Activated CD4-positive, alpha-beta T cell treated with anti-CD3 and anti-CD28 coated beads, Interleukin-2, amount 10 ng/mL, durations not matched to agents 7 days and 5 days (primary cell): ENCODE measurements at regions not wholly inside any gene's neighbourhood (a gene's known extent, or its start where the extent isn't known, plus 50 kb on each side); places are given as distances from the start of the nearest gene placed in this dataset.

ENCODE experiments used
- CTCF ChIA-PET: fragments of 350-600 bp; sonication (Branson Sonifier 250); formaldehyde crosslinking; loops from one replicate; lab custom pipeline; 2021; ENCODE audit warnings: antibody characterized with exemption; lab: Charles Lee
- POLR2A ChIA-PET: fragments of 350-600 bp; sonication (Branson Sonifier 250); formaldehyde crosslinking; loops from one replicate; lab custom pipeline; 2021; ENCODE audit warnings: antibody characterized with exemption; lab: Charles Lee
- DNase-seq: peaks from one replicate; pipeline ENCODE4 v3.0.0-alpha.2; 2020
- H3K27ac Mint-ChIP-seq: one replicate; pipeline ENCODE4 v1.8.0; 2021; ENCODE audit warnings: mild to moderate bottlenecking, moderate library complexity, mixed read lengths
- H3K27me3 Mint-ChIP-seq: one replicate; pipeline ENCODE4 v1.8.0; 2021; ENCODE audit warnings: mixed read lengths
- H3K36me3 Mint-ChIP-seq: one replicate; pipeline ENCODE4 v1.8.0; 2021; ENCODE audit warnings: low read depth, mixed read lengths
- H3K4me1 Mint-ChIP-seq: one replicate; pipeline ENCODE4 v1.8.0; 2021; ENCODE audit warnings: mixed read lengths
- H3K4me3 Mint-ChIP-seq: one replicate; pipeline ENCODE4 v1.8.0; 2021; ENCODE audit warnings: mild to moderate bottlenecking, moderate library complexity, mixed read lengths
- H3K9me3 Mint-ChIP-seq: one replicate; pipeline ENCODE4 v1.8.0; 2021; ENCODE audit warnings: mixed read lengths

- Mint-ChIP-seq H3K36me3 (no peaks in the 10 kb centered on the region), H3K9me3 (peaks cover 2% of the 10 kb centered on the region), H3K4me1 (peaks cover 17% of the 10 kb centered on the region), H3K4me3 (no peak overlapping the region), H3K27ac (no peak overlapping the region), H3K27me3 (no peaks in the 10 kb centered on the region)
- CTCF ChIA-PET = interaction anchor here (1.1 to 2.0 kb wide), 3 partner anchors 11 to 26 kb away, joined by 3 to 5 read pairs (median 3); no protein-coding TSS in a partner anchor
- POLR2A ChIA-PET = no interaction called here
- DNase-seq = no peak
Measured at GRCh38 chr6:11432091-11432490, 105.5 kb upstream of the TMEM170B start.

- Mint-ChIP-seq H3K36me3 (no peaks in the 10 kb centered on the region), H3K4me3 (no peak overlapping the region), H3K9me3 (peaks cover 2% of the 10 kb centered on the region), H3K4me1 (peaks cover 17% of the 10 kb centered on the region), H3K27ac (no peak overlapping the region), H3K27me3 (no peaks in the 10 kb centered on the region)
- ChIA-PET CTCF (interaction anchor here (1.4 kb wide), 1 partner anchor 16 kb away, joined by 3 read pairs; no protein-coding TSS in a partner anchor), POLR2A (no interaction called here)
- DNase-seq = no peak
Measured at GRCh38 chr6:11431455-11431937, 106.1 kb upstream of the TMEM170B start.

- no peaks in the 10 kb centered on the region for H3K27me3 Mint-ChIP-seq
- no peak for DNase-seq
- H3K27ac Mint-ChIP-seq = no peak overlapping the region
- ChIA-PET CTCF (interaction anchor here (0.9 to 4.2 kb wide), 3 partner anchors 15 to 44 kb away, joined by 3 to 20 read pairs (median 3); no protein-coding TSS in a partner anchor), POLR2A (no interaction called here)
- peaks cover 17% of the 10 kb centered on the region for H3K4me1 Mint-ChIP-seq
- H3K9me3 Mint-ChIP-seq = no peaks in the 10 kb centered on the region
- H3K4me3 Mint-ChIP-seq = no peak overlapping the region
- no peaks in the 10 kb centered on the region for H3K36me3 Mint-ChIP-seq
Measured at GRCh38 chr6:11430036-11430435, 107.5 kb upstream of the TMEM170B start.

DNA sequence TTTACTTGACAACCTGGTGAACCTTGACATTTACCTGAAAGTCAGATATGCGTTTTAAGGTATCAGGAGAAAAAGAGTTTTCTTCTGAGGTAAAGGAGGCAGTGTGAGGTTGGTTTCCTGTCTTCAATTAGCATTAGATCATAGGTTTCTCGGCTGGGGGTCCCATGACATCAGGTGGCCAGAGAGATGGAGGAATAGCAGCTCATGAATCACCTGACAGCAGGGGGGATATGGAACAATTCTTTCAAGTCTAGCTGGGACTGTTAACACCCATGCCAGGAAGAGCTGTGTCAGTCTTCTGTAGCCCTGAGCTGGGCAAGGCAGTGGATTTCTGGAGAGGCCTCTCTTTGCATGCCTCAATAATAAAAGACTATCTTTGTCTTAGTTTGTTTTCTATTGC, 108.0 kb upstream of the TMEM170B start:
- no peaks in the 10 kb centered on the region for H3K9me3 Mint-ChIP-seq
- DNase-seq = no peak
- no peaks in the 10 kb centered on the region for H3K36me3 Mint-ChIP-seq
- ChIA-PET CTCF (interaction anchor here (0.9 to 4.2 kb wide), 3 partner anchors 15 to 45 kb away, joined by 3 to 20 read pairs (median 3); no protein-coding TSS in a partner anchor), POLR2A (no interaction called here)
- peaks cover 17% of the 10 kb centered on the region for H3K4me1 Mint-ChIP-seq
- H3K27ac Mint-ChIP-seq = no peak overlapping the region
- no peaks in the 10 kb centered on the region for H3K27me3 Mint-ChIP-seq
- H3K4me3 Mint-ChIP-seq = no peak overlapping the region

GRCh38 chr6:11428895-11429294, 108.7 kb upstream of the TMEM170B start:
- Mint-ChIP-seq H3K4me1 (peaks cover 17% of the 10 kb centered on the region), H3K36me3 (no peaks in the 10 kb centered on the region), H3K27ac (no peak overlapping the region), H3K9me3 (no peaks in the 10 kb centered on the region), H3K4me3 (no peak overlapping the region), H3K27me3 (no peaks in the 10 kb centered on the region)
- ChIA-PET CTCF (interaction anchor here (1.0 to 4.2 kb wide), 2 partner anchors 14 to 45 kb away, joined by 3 to 20 read pairs; no protein-coding TSS in a partner anchor), POLR2A (no interaction called here)
- DNase-seq = no peak

GRCh38 chr6:11428371-11428770, 109.2 kb upstream of the TMEM170B start:
- Mint-ChIP-seq H3K4me3 (no peak overlapping the region), H3K36me3 (no peaks in the 10 kb centered on the region), H3K27ac (no peak overlapping the region), H3K27me3 (no peaks in the 10 kb centered on the region), H3K4me1 (peaks cover 17% of the 10 kb centered on the region), H3K9me3 (no peaks in the 10 kb centered on the region)
- no peak for DNase-seq
- ChIA-PET POLR2A (interaction anchor here (0.6 kb wide), 1 partner anchor 204 kb away, joined by 4 read pairs; no protein-coding TSS in a partner anchor), CTCF (interaction anchor here (4.2 kb wide), 1 partner anchor 14 kb away, joined by 20 read pairs; no protein-coding TSS in a partner anchor)

GRCh38 chr6:11427723-11428245, 109.8 kb upstream of the TMEM170B start:
- H3K36me3 Mint-ChIP-seq = no peaks in the 10 kb centered on the region
- H3K4me3 Mint-ChIP-seq = no peak overlapping the region
- DNase-seq = no peak
- POLR2A ChIA-PET = no interaction called here
- H3K27me3 Mint-ChIP-seq = no peaks in the 10 kb centered on the region
- H3K27ac Mint-ChIP-seq = no peak overlapping the region
- H3K9me3 Mint-ChIP-seq = no peaks in the 10 kb centered on the region
- CTCF ChIA-PET = interaction anchor here (4.2 kb wide), 1 partner anchor 13 kb away, joined by 20 read pairs; no protein-coding TSS in a partner anchor
- peaks cover 19% of the 10 kb centered on the region for H3K4me1 Mint-ChIP-seq

- Mint-ChIP-seq H3K4me3 (no peak overlapping the region), H3K4me1 (peaks cover 19% of the 10 kb centered on the region), H3K27me3 (no peaks in the 10 kb centered on the region), H3K27ac (no peak overlapping the region), H3K36me3 (no peaks in the 10 kb centered on the region), H3K9me3 (no peaks in the 10 kb centered on the region)
- ChIA-PET CTCF (interaction anchor here (1.2 to 4.2 kb wide), 2 partner anchors 12 to 38 kb away, joined by 3 to 20 read pairs; no protein-coding TSS in a partner anchor), POLR2A (no interaction called here)
- DNase-seq = no peak
Measured at GRCh38 chr6:11427091-11427722, 110.3 kb upstream of the TMEM170B start.

DNA sequence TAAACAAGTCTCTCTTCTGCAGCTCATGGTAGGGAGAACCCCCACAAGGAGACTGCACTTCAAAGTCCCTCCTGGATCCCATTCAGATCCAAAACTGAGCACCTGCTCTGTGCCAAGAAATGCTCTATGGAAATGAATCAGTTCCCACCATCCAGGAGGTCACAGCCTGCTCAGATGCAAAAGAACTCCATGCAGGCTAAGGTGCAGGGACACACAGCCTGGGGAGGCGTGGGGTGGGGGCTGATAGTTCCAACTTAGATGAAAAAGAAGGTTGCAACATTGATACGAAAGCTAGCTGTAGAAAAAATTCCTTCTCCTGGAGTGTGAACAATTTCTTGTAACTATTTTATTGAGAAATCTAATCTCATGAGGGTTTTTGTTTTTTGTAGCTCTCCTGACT, 111.0 kb upstream of the TMEM170B start:
- Mint-ChIP-seq H3K4me3 (no peak overlapping the region), H3K4me1 (peaks cover 19% of the 10 kb centered on the region), H3K27ac (no peak overlapping the region), H3K36me3 (no peaks in the 10 kb centered on the region), H3K27me3 (no peaks in the 10 kb centered on the region), H3K9me3 (no peaks in the 10 kb centered on the region)
- POLR2A ChIA-PET = no interaction called here
- no peak for DNase-seq
- CTCF ChIA-PET = interaction anchor here (1.2 to 4.2 kb wide), 2 partner anchors 12 to 39 kb away, joined by 3 to 20 read pairs; no protein-coding TSS in a partner anchor

GRCh38 chr6:11425876-11426275, 111.7 kb upstream of the TMEM170B start:
- no peak overlapping the region for H3K27ac Mint-ChIP-seq
- no peaks in the 10 kb centered on the region for H3K36me3 Mint-ChIP-seq
- no peak for DNase-seq
- no peaks in the 10 kb centered on the region for H3K27me3 Mint-ChIP-seq
- ChIA-PET POLR2A (no interaction called here), CTCF (interaction anchor here (1.2 to 4.2 kb wide), 2 partner anchors 11 to 40 kb away, joined by 3 to 20 read pairs; no protein-coding TSS in a partner anchor)
- peaks cover 19% of the 10 kb centered on the region for H3K4me1 Mint-ChIP-seq
- no peak overlapping the region for H3K4me3 Mint-ChIP-seq
- H3K9me3 Mint-ChIP-seq = no peaks in the 10 kb centered on the region

- Mint-ChIP-seq H3K27ac (no peak overlapping the region), H3K27me3 (no peaks in the 10 kb centered on the region), H3K36me3 (no peaks in the 10 kb centered on the region), H3K4me1 (peaks cover 19% of the 10 kb centered on the region), H3K4me3 (no peak overlapping the region), H3K9me3 (no peaks in the 10 kb centered on the region)
- ChIA-PET CTCF (no interaction called here), POLR2A (no interaction called here)
- DNase-seq = no peak
Measured at GRCh38 chr6:11425431-11425871, 112.1 kb upstream of the TMEM170B start.

- H3K9me3 Mint-ChIP-seq = no peaks in the 10 kb centered on the region
- ChIA-PET CTCF (interaction anchor here (0.7 kb wide), 1 partner anchor 234 kb away, joined by 4 read pairs; no protein-coding TSS in a partner anchor), POLR2A (no interaction called here)
- no peak for DNase-seq
- H3K27ac Mint-ChIP-seq = no peak overlapping the region
- no peaks in the 10 kb centered on the region for H3K36me3 Mint-ChIP-seq
- peaks cover 18% of the 10 kb centered on the region for H3K4me1 Mint-ChIP-seq
- no peaks in the 10 kb centered on the region for H3K27me3 Mint-ChIP-seq
- no peak overlapping the region for H3K4me3 Mint-ChIP-seq
Measured at GRCh38 chr6:11424395-11425034, 113.0 kb upstream of the TMEM170B start.
